Loucy (cell line): ENCODE measurements at regions not wholly inside any gene's neighbourhood (a gene's known extent, or its start where the extent isn't known, plus 50 kb on each side); places are given as distances from the start of the nearest gene placed in this dataset.

Experiments
- CTCF ChIP-seq: fragments of 200-600 bp; sonication (generic); conservative IDR thresholded peaks from 2 replicates; pipeline ENCODE4 v1.5.1; 2014; ENCODE audit warnings: mild to moderate bottlenecking, antibody characterized with exemption, low read length
- EZH2phosphoT487 ChIP-seq: fragments of 200-600 bp; IDR thresholded peaks from 2 replicates; pipeline ENCODE4 v1.6.1; 2018; ENCODE audit warnings: antibody characterized with exemption, mild to moderate bottlenecking, moderate library complexity, borderline replicate concordance

- TF ChIP-seq CTCF: no peak
- TF ChIP-seq EZH2phosphoT487: no peak
Observed at GRCh38 chr9:13575558-13575957, 296.1 kb upstream of the MPDZ start.
